WTC11 (cell line): ENCODE measurements at regions not wholly inside any gene's neighbourhood (a gene's known extent, or its start where the extent isn't known, plus 50 kb on each side); places are given as distances from the start of the nearest gene placed in this dataset.

Source experiments
- ATAC-seq: fragments of 200-7000 bp; cut with Tn5 transposase; 2 replicates; pipeline ENCODE4 v1.10.0; 2021; ENCODE audit warnings: mild to moderate bottlenecking, moderate library complexity
- CTCF ChIA-PET: fragments of 300-600 bp; sonication (Branson Sonifier 250); formaldehyde crosslinking; loops from one replicate; lab custom pipeline; 2021; ENCODE audit warnings: antibody characterized with exemption; lab: Charles Lee
- POLR2A ChIA-PET: fragments of 350-600 bp; sonication (Branson Sonifier 250); formaldehyde crosslinking; loops from one replicate; lab custom pipeline; 2021; ENCODE audit warnings: antibody characterized with exemption; lab: Charles Lee
- DNase-seq: peaks from one replicate; pipeline ENCODE4 v3.0.0; 2021; ENCODE audit warnings: low spot score
- H3K27ac Mint-ChIP-seq: 2 replicates; pipeline ENCODE4 v1.8.0; 2021; ENCODE audit warnings: mixed read lengths
- H3K27me3 Mint-ChIP-seq: 2 replicates; pipeline ENCODE4 v1.8.0; 2021; ENCODE audit warnings: low read depth, mild to moderate bottlenecking, moderate library complexity, mixed read lengths
- H3K36me3 Mint-ChIP-seq: 2 replicates; pipeline ENCODE4 v1.8.0; 2021; ENCODE audit warnings: mixed read lengths
- H3K4me1 Mint-ChIP-seq: 2 replicates; pipeline ENCODE4 v1.8.0; 2022; ENCODE audit warnings: mixed read lengths
- H3K4me3 Mint-ChIP-seq: 2 replicates; pipeline ENCODE4 v1.8.0; 2021; ENCODE audit warnings: mild to moderate bottlenecking, moderate library complexity, mixed read lengths
- H3K9me3 Mint-ChIP-seq: 2 replicates; pipeline ENCODE4 v1.8.0; 2021; ENCODE audit warnings: mixed read lengths
- ATF1 ChIP-seq: sonication (generic); formaldehyde crosslinking; IDR thresholded peaks from 2 replicates; pipeline ENCODE4 v1.8.1; 2023; ENCODE audit warnings: mild to moderate bottlenecking, moderate library complexity, missing genetic modification reagents
- ATF2 ChIP-seq: sonication (generic); formaldehyde crosslinking; IDR thresholded peaks from 2 replicates; pipeline ENCODE4 v1.8.1; 2022; ENCODE audit warnings: low read depth, missing genetic modification reagents, borderline replicate concordance
- ATF3 ChIP-seq: sonication (generic); formaldehyde crosslinking; conservative IDR thresholded peaks from 2 replicates; pipeline ENCODE4 v1.8.1; 2022; ENCODE audit warnings: mild to moderate bottlenecking, missing genetic modification reagents
- ATF6 ChIP-seq: sonication (generic); formaldehyde crosslinking; IDR thresholded peaks from 2 replicates; pipeline ENCODE4 v1.8.1; 2023; ENCODE audit warnings: mild to moderate bottlenecking, missing genetic modification reagents
- CBFB ChIP-seq: sonication (generic); formaldehyde crosslinking; IDR thresholded peaks from 2 replicates; pipeline ENCODE4 v1.8.1; 2022; ENCODE audit warnings: mild to moderate bottlenecking, low read depth, missing genetic modification reagents
- CREB1 ChIP-seq: sonication (generic); formaldehyde crosslinking; IDR thresholded peaks from 2 replicates; pipeline ENCODE4 v1.8.0; 2023; ENCODE audit warnings: mild to moderate bottlenecking, missing genetic modification reagents
- E2F4 ChIP-seq: sonication (generic); formaldehyde crosslinking; IDR thresholded peaks from 2 replicates; pipeline ENCODE4 v1.8.1; 2022; ENCODE audit warnings: low read depth, mild to moderate bottlenecking, moderate library complexity, missing genetic modification reagents, borderline replicate concordance
- FOXJ3 ChIP-seq: sonication (generic); formaldehyde crosslinking; IDR thresholded peaks from 2 replicates; pipeline ENCODE4 v1.9.0; 2021; ENCODE audit warnings: missing genetic modification reagents, mild to moderate bottlenecking, borderline replicate concordance
- FOXK1 ChIP-seq: sonication (generic); formaldehyde crosslinking; IDR thresholded peaks from 2 replicates; pipeline ENCODE4 v1.8.0; 2022; ENCODE audit warnings: mild to moderate bottlenecking, moderate library complexity, missing genetic modification reagents
- FOXP1 ChIP-seq: sonication (generic); formaldehyde crosslinking; IDR thresholded peaks from 2 replicates; pipeline ENCODE4 v1.8.0; 2022; ENCODE audit warnings: missing genetic modification reagents, mild to moderate bottlenecking, moderate library complexity, borderline replicate concordance
- IRF2 ChIP-seq: sonication (generic); formaldehyde crosslinking; IDR thresholded peaks from 2 replicates; pipeline ENCODE4 v1.8.0; 2022; ENCODE audit warnings: low read depth, missing genetic modification reagents, borderline replicate concordance
- NFE2L1 ChIP-seq: sonication (generic); formaldehyde crosslinking; IDR thresholded peaks from 2 replicates; pipeline ENCODE4 v1.8.1; 2023; ENCODE audit warnings: missing genetic modification reagents
- NR1H2 ChIP-seq: sonication (generic); formaldehyde crosslinking; IDR thresholded peaks from 2 replicates; pipeline ENCODE4 v1.9.0; 2021; ENCODE audit warnings: mild to moderate bottlenecking, moderate library complexity, missing genetic modification reagents
- PRDM15 ChIP-seq: sonication (generic); formaldehyde crosslinking; IDR thresholded peaks from 2 replicates; pipeline ENCODE4 v1.8.0; 2022; ENCODE audit warnings: missing genetic modification reagents
- RELA ChIP-seq: sonication (generic); formaldehyde crosslinking; IDR thresholded peaks from 2 replicates; pipeline ENCODE4 v1.8.1; 2022; ENCODE audit warnings: missing genetic modification reagents, mild to moderate bottlenecking, borderline replicate concordance
- TEAD1 ChIP-seq: sonication (generic); formaldehyde crosslinking; IDR thresholded peaks from 2 replicates; pipeline ENCODE4 v1.8.0; 2022; ENCODE audit warnings: mild to moderate bottlenecking, missing genetic modification reagents
- ZNF219 ChIP-seq: sonication (generic); formaldehyde crosslinking; IDR thresholded peaks from 2 replicates; pipeline ENCODE4 v1.8.0; 2023; ENCODE audit warnings: missing genetic modification reagents, mild to moderate bottlenecking, borderline replicate concordance
- ZNF317 ChIP-seq: sonication (generic); formaldehyde crosslinking; IDR thresholded peaks from 2 replicates; pipeline ENCODE4 v1.8.1; 2023; ENCODE audit warnings: low read depth, mild to moderate bottlenecking, moderate library complexity, missing genetic modification reagents, borderline replicate concordance
- ZNF425 ChIP-seq: fragments of 250-450 bp; sonication (Bioruptor Pico); conservative IDR thresholded peaks from 2 replicates; pipeline ENCODE4 v1.9.0; 2021; ENCODE audit warnings: mild to moderate bottlenecking
- ZNF671 ChIP-seq: fragments of 250-450 bp; sonication (Bioruptor Pico); IDR thresholded peaks from 2 replicates; pipeline ENCODE4 v1.8.0; 2021; ENCODE audit warnings: mild to moderate bottlenecking

- Mint-ChIP-seq H3K36me3 (no peaks in the 10 kb centered on the region), H3K27ac (no peak overlapping the region), H3K27me3 (peaks cover 7% of the 10 kb centered on the region; the same call in 1 of the 2 replicates), H3K9me3 (peaks cover 27% of the 10 kb centered on the region), H3K4me3 (no peak overlapping the region), H3K4me1 (no peaks in the 10 kb centered on the region)
- TF ChIP-seq ATF2 (CRISPR knock-in tag), result no peak
- no peak for TF ChIP-seq CREB1 (CRISPR knock-in tag)
- TF ChIP-seq ZNF425, result no peak
- TF ChIP-seq ZNF219, result no peak
- TF ChIP-seq ZNF671 (CRISPR knock-in tag), result no peak
- no peak for TF ChIP-seq E2F4 (CRISPR knock-in tag)
- TF ChIP-seq RELA (CRISPR knock-in tag), result no peak
- no peak for TF ChIP-seq ATF1
- no peak for TF ChIP-seq IRF2 (CRISPR knock-in tag)
- TF ChIP-seq CBFB, result no peak
- TF ChIP-seq NFE2L1 (CRISPR knock-in tag), result no peak
- TF ChIP-seq ATF3 (CRISPR knock-in tag), result no peak
- ATAC-seq (no peak), DNase-seq (no peak)
- CTCF ChIA-PET, result interaction anchor here (0.5 kb wide), 1 partner anchor 150 kb away, joined by 3 read pairs; no protein-coding TSS in a partner anchor
- POLR2A ChIA-PET, result no interaction called here
Observed at GRCh38 chr7:4436936-4437335, 245.2 kb upstream of the FOXK1 start.

- peaks cover 7% of the 10 kb centered on the region; the same call in 1 of the 2 replicates for H3K27me3 Mint-ChIP-seq
- H3K4me3 Mint-ChIP-seq, result no peak overlapping the region
- peaks cover 3% of the 10 kb centered on the region; the same call in 1 of the 2 replicates for H3K36me3 Mint-ChIP-seq
- CTCF ChIA-PET, result no interaction called here
- H3K27ac Mint-ChIP-seq, result no peak overlapping the region
- no peaks in the 10 kb centered on the region for H3K4me1 Mint-ChIP-seq
- DNase-seq, result no peak
- ATAC-seq, result no peak
- H3K9me3 Mint-ChIP-seq, result peaks cover 31% of the 10 kb centered on the region
- POLR2A ChIA-PET, result no interaction called here
- no peak for TF ChIP-seq ATF6 (CRISPR knock-in tag)
- no peak for TF ChIP-seq CREB1 (CRISPR knock-in tag)
- TF ChIP-seq FOXJ3, result no peak
- TF ChIP-seq ATF1, result no peak
- TF ChIP-seq E2F4 (CRISPR knock-in tag), result no peak
- no peak for TF ChIP-seq FOXP1 (CRISPR knock-in tag)
- TF ChIP-seq TEAD1, result no peak
- no peak for TF ChIP-seq PRDM15 (CRISPR knock-in tag)
- TF ChIP-seq NR1H2 (CRISPR knock-in tag), result no peak
- no peak for TF ChIP-seq ZNF317
- TF ChIP-seq FOXK1 (CRISPR knock-in tag), result no peak
Observed at GRCh38 chr7:4437916-4438315, 244.2 kb upstream of the FOXK1 start.
